ENCODE measurements at regions not wholly inside any gene's neighbourhood (a gene's known extent, or its start where the extent isn't known, plus 50 kb on each side); places are given as distances from the start of the nearest gene placed in this dataset.

DNA sequence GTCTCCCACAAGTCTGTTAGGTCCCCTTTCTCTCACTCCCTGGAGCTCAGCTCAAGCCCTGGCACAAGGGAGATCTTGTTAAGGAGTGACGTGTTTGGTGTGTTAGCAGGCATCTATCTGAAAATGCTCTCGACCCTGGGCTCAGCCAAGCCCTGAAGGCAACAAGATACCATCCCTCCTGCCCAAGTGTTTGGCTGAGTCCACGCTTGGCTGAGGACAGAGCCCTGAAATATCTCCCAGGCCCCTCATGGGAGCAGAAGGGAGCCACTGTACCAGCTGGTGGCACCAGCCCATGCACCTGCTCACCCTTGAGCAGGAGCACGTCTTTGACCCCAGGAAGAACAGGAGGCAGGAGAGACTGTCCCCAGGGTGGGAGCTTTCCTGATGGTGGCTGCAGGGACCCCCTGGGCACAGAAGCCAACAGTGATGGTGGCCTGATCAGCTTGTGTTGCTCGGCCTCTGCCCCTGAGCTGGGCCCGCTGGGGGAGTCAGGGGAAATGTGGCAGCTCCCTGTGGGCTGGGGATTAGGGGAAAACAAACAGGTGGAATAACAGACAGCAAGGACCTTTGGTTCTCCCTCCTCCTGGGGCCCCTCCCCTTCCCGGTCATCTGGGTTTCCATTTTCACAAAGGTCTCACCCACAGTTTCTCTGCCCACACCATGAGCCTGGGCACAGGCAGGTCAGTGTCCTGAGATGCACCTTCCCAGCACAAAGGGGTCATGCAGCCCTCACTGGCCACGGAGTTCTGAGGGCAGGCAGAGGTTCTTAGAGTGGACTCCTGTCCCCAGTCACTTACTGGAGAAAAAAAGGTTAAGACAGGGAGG lies 91.6 kb downstream of the RHOB start (continued):
- TF ChIP-seq SALL1 (CRISPR knock-in tag; IDR thresholded peaks at IDR 0.05) (peak; percentile 92), HDAC2 (CRISPR knock-in tag; IDR thresholded peaks at IDR 0.05) (peak; percentile 89), ZNF530 (CRISPR knock-in tag; IDR thresholded peaks at IDR 0.05; ENCODE audit: low read depth) (no peak), ZNF138 (CRISPR knock-in tag; IDR thresholded peaks at IDR 0.05; ENCODE audit: low read depth) (no peak), NFIB (CRISPR knock-in tag; IDR thresholded peaks at IDR 0.05; ENCODE audit: borderline replicate concordance) (no peak; the same call in 1 of the 2 replicates), NR2F1 (CRISPR knock-in tag; IDR thresholded peaks at IDR 0.05) (peak; percentile 41 to 67; a peak in 3 of 4 replicates), ZSCAN25 (CRISPR knock-in tag; IDR thresholded peaks at IDR 0.05) (no peak; the same call in 1 of the 2 replicates), ZNF614 (CRISPR knock-in tag; IDR thresholded peaks at IDR 0.05; ENCODE audit: borderline replicate concordance) (peak; percentile 63; the same call in 1 of the 2 replicates), KMT2A (CRISPR knock-in tag; IDR thresholded peaks at IDR 0.05) (peak; percentile 24; the same call in 1 of the 2 replicates), ZNF564 (CRISPR knock-in tag; IDR thresholded peaks at IDR 0.05) (peak; percentile 74; the same call in 1 of the 2 replicates)
- TF ChIP-seq, protein P1, sequence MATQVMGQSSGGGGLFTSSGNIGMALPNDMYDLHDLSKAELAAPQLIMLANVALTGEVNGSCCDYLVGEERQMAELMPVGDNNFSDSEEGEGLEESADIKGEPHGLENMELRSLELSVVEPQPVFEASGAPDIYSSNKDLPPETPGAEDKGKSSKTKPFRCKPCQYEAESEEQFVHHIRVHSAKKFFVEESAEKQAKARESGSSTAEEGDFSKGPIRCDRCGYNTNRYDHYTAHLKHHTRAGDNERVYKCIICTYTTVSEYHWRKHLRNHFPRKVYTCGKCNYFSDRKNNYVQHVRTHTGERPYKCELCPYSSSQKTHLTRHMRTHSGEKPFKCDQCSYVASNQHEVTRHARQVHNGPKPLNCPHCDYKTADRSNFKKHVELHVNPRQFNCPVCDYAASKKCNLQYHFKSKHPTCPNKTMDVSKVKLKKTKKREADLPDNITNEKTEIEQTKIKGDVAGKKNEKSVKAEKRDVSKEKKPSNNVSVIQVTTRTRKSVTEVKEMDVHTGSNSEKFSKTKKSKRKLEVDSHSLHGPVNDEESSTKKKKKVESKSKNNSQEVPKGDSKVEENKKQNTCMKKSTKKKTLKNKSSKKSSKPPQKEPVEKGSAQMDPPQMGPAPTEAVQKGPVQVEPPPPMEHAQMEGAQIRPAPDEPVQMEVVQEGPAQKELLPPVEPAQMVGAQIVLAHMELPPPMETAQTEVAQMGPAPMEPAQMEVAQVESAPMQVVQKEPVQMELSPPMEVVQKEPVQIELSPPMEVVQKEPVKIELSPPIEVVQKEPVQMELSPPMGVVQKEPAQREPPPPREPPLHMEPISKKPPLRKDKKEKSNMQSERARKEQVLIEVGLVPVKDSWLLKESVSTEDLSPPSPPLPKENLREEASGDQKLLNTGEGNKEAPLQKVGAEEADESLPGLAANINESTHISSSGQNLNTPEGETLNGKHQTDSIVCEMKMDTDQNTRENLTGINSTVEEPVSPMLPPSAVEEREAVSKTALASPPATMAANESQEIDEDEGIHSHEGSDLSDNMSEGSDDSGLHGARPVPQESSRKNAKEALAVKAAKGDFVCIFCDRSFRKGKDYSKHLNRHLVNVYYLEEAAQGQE (IDR thresholded peaks at IDR 0.05; ENCODE audit: borderline replicate concordance in 1 of 2, low read depth in 1 of 2, low read length in 2 of 2): peak in 1 of 2 experiments; percentile 50; a peak in 1 of 4 replicates
- TF ChIP-seq, protein P2, sequence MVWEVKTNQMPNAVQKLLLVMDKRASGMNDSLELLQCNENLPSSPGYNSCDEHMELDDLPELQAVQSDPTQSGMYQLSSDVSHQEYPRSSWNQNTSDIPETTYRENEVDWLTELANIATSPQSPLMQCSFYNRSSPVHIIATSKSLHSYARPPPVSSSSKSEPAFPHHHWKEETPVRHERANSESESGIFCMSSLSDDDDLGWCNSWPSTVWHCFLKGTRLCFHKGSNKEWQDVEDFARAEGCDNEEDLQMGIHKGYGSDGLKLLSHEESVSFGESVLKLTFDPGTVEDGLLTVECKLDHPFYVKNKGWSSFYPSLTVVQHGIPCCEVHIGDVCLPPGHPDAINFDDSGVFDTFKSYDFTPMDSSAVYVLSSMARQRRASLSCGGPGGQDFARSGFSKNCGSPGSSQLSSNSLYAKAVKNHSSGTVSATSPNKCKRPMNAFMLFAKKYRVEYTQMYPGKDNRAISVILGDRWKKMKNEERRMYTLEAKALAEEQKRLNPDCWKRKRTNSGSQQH (CRISPR knock-in tag; IDR thresholded peaks at IDR 0.05; ENCODE audit: low read depth): peak; percentile 50; the same call in 1 of the 2 replicates
- TF ChIP-seq, protein P3, sequence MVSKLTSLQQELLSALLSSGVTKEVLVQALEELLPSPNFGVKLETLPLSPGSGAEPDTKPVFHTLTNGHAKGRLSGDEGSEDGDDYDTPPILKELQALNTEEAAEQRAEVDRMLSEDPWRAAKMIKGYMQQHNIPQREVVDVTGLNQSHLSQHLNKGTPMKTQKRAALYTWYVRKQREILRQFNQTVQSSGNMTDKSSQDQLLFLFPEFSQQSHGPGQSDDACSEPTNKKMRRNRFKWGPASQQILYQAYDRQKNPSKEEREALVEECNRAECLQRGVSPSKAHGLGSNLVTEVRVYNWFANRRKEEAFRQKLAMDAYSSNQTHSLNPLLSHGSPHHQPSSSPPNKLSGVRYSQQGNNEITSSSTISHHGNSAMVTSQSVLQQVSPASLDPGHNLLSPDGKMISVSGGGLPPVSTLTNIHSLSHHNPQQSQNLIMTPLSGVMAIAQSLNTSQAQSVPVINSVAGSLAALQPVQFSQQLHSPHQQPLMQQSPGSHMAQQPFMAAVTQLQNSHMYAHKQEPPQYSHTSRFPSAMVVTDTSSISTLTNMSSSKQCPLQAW (CRISPR knock-in tag; IDR thresholded peaks at IDR 0.05): peak; percentile 77
- TF ChIP-seq, protein P4, sequence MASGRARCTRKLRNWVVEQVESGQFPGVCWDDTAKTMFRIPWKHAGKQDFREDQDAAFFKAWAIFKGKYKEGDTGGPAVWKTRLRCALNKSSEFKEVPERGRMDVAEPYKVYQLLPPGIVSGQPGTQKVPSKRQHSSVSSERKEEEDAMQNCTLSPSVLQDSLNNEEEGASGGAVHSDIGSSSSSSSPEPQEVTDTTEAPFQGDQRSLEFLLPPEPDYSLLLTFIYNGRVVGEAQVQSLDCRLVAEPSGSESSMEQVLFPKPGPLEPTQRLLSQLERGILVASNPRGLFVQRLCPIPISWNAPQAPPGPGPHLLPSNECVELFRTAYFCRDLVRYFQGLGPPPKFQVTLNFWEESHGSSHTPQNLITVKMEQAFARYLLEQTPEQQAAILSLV (CRISPR knock-in tag; IDR thresholded peaks at IDR 0.05; ENCODE audit: borderline replicate concordance): peak; percentile 36; the same call in 1 of the 2 replicates
- TF ChIP-seq, protein P5, sequence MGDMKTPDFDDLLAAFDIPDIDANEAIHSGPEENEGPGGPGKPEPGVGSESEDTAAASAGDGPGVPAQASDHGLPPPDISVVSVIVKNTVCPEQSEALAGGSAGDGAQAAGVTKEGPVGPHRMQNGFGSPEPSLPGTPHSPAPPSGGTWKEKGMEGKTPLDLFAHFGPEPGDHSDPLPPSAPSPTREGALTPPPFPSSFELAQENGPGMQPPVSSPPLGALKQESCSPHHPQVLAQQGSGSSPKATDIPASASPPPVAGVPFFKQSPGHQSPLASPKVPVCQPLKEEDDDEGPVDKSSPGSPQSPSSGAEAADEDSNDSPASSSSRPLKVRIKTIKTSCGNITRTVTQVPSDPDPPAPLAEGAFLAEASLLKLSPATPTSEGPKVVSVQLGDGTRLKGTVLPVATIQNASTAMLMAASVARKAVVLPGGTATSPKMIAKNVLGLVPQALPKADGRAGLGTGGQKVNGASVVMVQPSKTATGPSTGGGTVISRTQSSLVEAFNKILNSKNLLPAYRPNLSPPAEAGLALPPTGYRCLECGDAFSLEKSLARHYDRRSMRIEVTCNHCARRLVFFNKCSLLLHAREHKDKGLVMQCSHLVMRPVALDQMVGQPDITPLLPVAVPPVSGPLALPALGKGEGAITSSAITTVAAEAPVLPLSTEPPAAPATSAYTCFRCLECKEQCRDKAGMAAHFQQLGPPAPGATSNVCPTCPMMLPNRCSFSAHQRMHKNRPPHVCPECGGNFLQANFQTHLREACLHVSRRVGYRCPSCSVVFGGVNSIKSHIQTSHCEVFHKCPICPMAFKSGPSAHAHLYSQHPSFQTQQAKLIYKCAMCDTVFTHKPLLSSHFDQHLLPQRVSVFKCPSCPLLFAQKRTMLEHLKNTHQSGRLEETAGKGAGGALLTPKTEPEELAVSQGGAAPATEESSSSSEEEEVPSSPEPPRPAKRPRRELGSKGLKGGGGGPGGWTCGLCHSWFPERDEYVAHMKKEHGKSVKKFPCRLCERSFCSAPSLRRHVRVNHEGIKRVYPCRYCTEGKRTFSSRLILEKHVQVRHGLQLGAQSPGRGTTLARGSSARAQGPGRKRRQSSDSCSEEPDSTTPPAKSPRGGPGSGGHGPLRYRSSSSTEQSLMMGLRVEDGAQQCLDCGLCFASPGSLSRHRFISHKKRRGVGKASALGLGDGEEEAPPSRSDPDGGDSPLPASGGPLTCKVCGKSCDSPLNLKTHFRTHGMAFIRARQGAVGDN (CRISPR knock-in tag; IDR thresholded peaks at IDR 0.05): peak; percentile 98

Data from HepG2 (cell line).